HEK293T (cell line): ENCODE measurements at regions not wholly inside any gene's neighbourhood (a gene's known extent, or its start where the extent isn't known, plus 50 kb on each side); places are given as distances from the start of the nearest gene placed in this dataset.

Experiments
- ARNT ChIP-seq: fragments of 450-650 bp; IDR thresholded peaks from 2 replicates; pipeline ENCODE4 v1.6.1; 2017; ENCODE audit warnings: mild to moderate bottlenecking
- BHLHE40 ChIP-seq: fragments of 450-650 bp; IDR thresholded peaks from 2 replicates; pipeline ENCODE4 v1.6.1; 2016; ENCODE audit warnings: mild to moderate bottlenecking, moderate library complexity, borderline replicate concordance
- CTBP1 ChIP-seq: fragments of 450-650 bp; IDR thresholded peaks from 2 replicates; pipeline ENCODE4 v1.6.1; 2016; ENCODE audit warnings: borderline replicate concordance
- ELF4 ChIP-seq: fragments of 450-650 bp; IDR thresholded peaks from 2 replicates; pipeline ENCODE4 v1.6.1; 2017; ENCODE audit warnings: antibody characterized with exemption
- FOXA1 ChIP-seq: fragments of 450-650 bp; IDR thresholded peaks from 2 replicates; pipeline ENCODE4 v1.6.1; 2016; ENCODE audit warnings: mild to moderate bottlenecking
- FOXK2 ChIP-seq: fragments of 450-650 bp; IDR thresholded peaks from 2 replicates; pipeline ENCODE4 v1.6.1; 2016; ENCODE audit warnings: mild to moderate bottlenecking
- FOXM1 ChIP-seq: fragments of 450-650 bp; IDR thresholded peaks from 2 replicates; pipeline ENCODE4 v1.6.1; 2017; ENCODE audit warnings: mild to moderate bottlenecking, borderline replicate concordance
- HDGF ChIP-seq: fragments of 450-650 bp; IDR thresholded peaks from 2 replicates; pipeline ENCODE4 v1.6.1; 2017; ENCODE audit warnings: antibody characterized with exemption, borderline replicate concordance
- L3MBTL2 ChIP-seq: fragments of 450-650 bp; conservative IDR thresholded peaks from 2 replicates; pipeline ENCODE4 v1.6.1; 2016; ENCODE audit warnings: mild to moderate bottlenecking
- LEF1 ChIP-seq: fragments of 450-650 bp; IDR thresholded peaks from 2 replicates; pipeline ENCODE4 v1.6.1; 2017; ENCODE audit warnings: mild to moderate bottlenecking, borderline replicate concordance
- SP1 ChIP-seq: fragments of 450-650 bp; IDR thresholded peaks from 2 replicates; pipeline ENCODE4 v1.6.1; 2017
- SUZ12 ChIP-seq: fragments of 450-650 bp; IDR thresholded peaks from 2 replicates; pipeline ENCODE4 v1.6.1; 2016; ENCODE audit warnings: mild to moderate bottlenecking
- TF ChIP-seq, protein P1 (sequence below): fragments of 450-650 bp; IDR thresholded peaks from 2 replicates; pipeline ENCODE4 v1.6.1; 2016

- TF ChIP-seq, protein P1, sequence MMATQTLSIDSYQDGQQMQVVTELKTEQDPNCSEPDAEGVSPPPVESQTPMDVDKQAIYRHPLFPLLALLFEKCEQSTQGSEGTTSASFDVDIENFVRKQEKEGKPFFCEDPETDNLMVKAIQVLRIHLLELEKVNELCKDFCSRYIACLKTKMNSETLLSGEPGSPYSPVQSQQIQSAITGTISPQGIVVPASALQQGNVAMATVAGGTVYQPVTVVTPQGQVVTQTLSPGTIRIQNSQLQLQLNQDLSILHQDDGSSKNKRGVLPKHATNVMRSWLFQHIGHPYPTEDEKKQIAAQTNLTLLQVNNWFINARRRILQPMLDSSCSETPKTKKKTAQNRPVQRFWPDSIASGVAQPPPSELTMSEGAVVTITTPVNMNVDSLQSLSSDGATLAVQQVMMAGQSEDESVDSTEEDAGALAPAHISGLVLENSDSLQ, result no peak
- TF ChIP-seq CTBP1 (no peak), SUZ12 (no peak), FOXA1 (no peak), FOXM1 (no peak), SP1 (no peak), HDGF (no peak), FOXK2 (no peak), LEF1 (no peak), ELF4 (no peak), ARNT (no peak), BHLHE40 (no peak), L3MBTL2 (no peak)
Observed at GRCh38 chr14:78005325-78005724, 164.8 kb upstream of the NRXN3 start.
